PC-9 (cell line): ENCODE measurements at regions not wholly inside any gene's neighbourhood (a gene's known extent, or its start where the extent isn't known, plus 50 kb on each side); places are given as distances from the start of the nearest gene placed in this dataset.

Source experiments
- BruUV-seq: library from RNA; stranded (reverse); fragments of 400-500 nt; replicated peaks from 2 replicates; lab custom pipeline; 2021; lab: Mats Ljungman, UMichigan
- CTCF ChIA-PET: fragments of 300-600 bp; sonication (Branson Sonifier 250); formaldehyde crosslinking; loops from one replicate; lab custom pipeline; 2022; ENCODE audit warnings: antibody characterized with exemption; lab: Charles Lee
- POLR2A ChIA-PET: fragments of 300-600 bp; sonication (Branson Sonifier 250); formaldehyde crosslinking; loops from one replicate; lab custom pipeline; 2022; ENCODE audit warnings: antibody characterized with exemption; ENCODE audit not compliant: unreplicated experiment; lab: Charles Lee
- DNase-seq, 2 experiments: peaks; one replicate each; pipeline versions ENCODE4 v3.0.0 to v3.0.0-alpha.2; 2015 to 2022; ENCODE audit warnings: mixed read lengths in 1 of 2
- H2AFZ ChIP-seq: fragments of 200-600 bp; sonication (generic); 2 replicates; pipeline ENCODE4 v1.8.1; 2017; ENCODE audit warnings: antibody characterized with exemption
- H3F3A ChIP-seq: fragments of 200-600 bp; sonication (generic); 2 replicates; pipeline ENCODE4 v1.8.1; 2017; ENCODE audit warnings: antibody characterized with exemption, mild to moderate bottlenecking, low read depth; ENCODE audit not compliant: insufficient read depth
- H3K27ac ChIP-seq: fragments of 200-600 bp; sonication (generic); 2 replicates; pipeline ENCODE4 v1.6.1; 2016; ENCODE audit warnings: mixed run types
- H3K27me3 ChIP-seq: fragments of 200-600 bp; sonication (generic); 2 replicates; pipeline ENCODE4 v1.6.1; 2016; ENCODE audit warnings: low read depth, mixed run types; ENCODE audit not compliant: insufficient read depth
- H3K36me3 ChIP-seq: fragments of 200-600 bp; sonication (generic); 2 replicates; pipeline ENCODE4 v1.6.1; 2016; ENCODE audit warnings: low read depth, mixed run types
- H3K4me1 ChIP-seq: fragments of 200-600 bp; sonication (generic); replicated peaks from 2 replicates; pipeline ENCODE4 v1.6.1; 2016; ENCODE audit warnings: mixed run types; ENCODE audit not compliant: insufficient read depth
- H3K4me2 ChIP-seq: fragments of 200-600 bp; sonication (generic); 2 replicates; pipeline ENCODE4 v1.6.1; 2017; ENCODE audit warnings: mixed run types
- H3K4me3 ChIP-seq: fragments of 200-600 bp; sonication (generic); 2 replicates; pipeline ENCODE4 v1.6.1; 2016; ENCODE audit warnings: mixed run types
- H3K79me2 ChIP-seq: fragments of 200-600 bp; sonication (generic); 2 replicates; pipeline ENCODE4 v1.6.1; 2017; ENCODE audit warnings: low read depth, mixed run types
- H3K9me2 ChIP-seq: fragments of 200-600 bp; sonication (generic); 2 replicates; pipeline ENCODE4 v1.8.1; 2017; ENCODE audit warnings: mild to moderate bottlenecking; ENCODE audit not compliant: insufficient read depth
- H3K9me3 ChIP-seq: fragments of 200-600 bp; sonication (generic); 2 replicates; pipeline ENCODE4 v1.8.1; 2016; ENCODE audit warnings: low read depth; ENCODE audit not compliant: insufficient read depth
- H4K20me1 ChIP-seq: fragments of 200-600 bp; sonication (generic); 2 replicates; pipeline ENCODE4 v1.8.1; 2017; ENCODE audit not compliant: insufficient read depth
- CTCF ChIP-seq: fragments of 200-600 bp; sonication (generic); conservative IDR thresholded peaks from 2 replicates; pipeline ENCODE4 v1.6.1; 2017; ENCODE audit warnings: mixed run types, antibody characterized with exemption, mild to moderate bottlenecking, moderate library complexity
- EZH2 ChIP-seq: fragments of 200-600 bp; sonication (generic); IDR thresholded peaks from 2 replicates; pipeline ENCODE4 v1.8.0; 2017; ENCODE audit warnings: antibody characterized with exemption, low read depth
- intact Hi-C: fragments of 100-400 bp; cut with micrococcal nuclease; formaldehyde crosslinking; loops from one replicate; pipeline ENCODE4 v1.10.0; 2022; ENCODE audit not compliant: unreplicated experiment

DNA sequence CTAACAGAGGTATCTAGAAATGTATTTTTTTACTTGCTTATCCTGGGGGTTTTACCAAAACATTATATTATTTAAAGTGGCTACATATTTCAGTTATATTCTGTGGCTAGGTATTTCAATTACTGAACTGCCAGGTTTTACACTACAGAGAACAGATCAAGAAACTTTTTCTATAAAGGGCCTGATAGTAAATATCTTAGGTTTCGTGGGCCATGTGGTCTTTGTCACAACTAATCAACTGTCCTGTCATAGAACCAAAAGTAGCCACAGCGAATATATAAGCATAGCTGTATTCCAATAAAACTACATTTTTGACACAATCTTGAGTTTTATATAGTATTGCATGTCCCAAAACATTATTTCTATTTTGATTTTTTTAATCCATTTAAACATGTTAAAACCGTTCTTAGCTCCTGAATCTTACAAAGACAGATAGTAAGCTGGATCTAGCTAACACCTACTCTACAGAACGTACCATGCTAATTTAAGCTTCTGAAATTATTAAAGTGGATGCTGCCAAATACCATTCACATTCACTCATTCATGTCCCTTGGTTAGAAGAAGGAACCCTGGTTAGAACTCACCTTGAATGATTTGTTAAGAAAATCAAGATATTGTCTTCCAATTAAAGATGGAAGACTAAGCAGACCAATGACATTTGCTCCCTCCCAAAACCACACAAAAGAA is 118.2 kb upstream of the TGFBR2 start:
- BruUV-seq, result no TSS peak

GRCh38 chr3:30492322-30493192 is 113.8 kb upstream of the TGFBR2 start:
- ChIA-PET POLR2A (no interaction called here), CTCF (interaction anchor here (0.5 kb wide), 1 partner anchor 294 kb away, joined by 3 read pairs; no protein-coding TSS in a partner anchor)
- no peaks in the 10 kb centered on the region for H3K27me3 ChIP-seq
- BruUV-seq, result no TSS peak
- no peak overlapping the region for H2AFZ ChIP-seq
- H3K9me2 ChIP-seq, result no peaks in the 10 kb centered on the region
- H4K20me1 ChIP-seq, result no peaks in the 10 kb centered on the region
- intact Hi-C loops, result no loop called here
- H3K36me3 ChIP-seq, result no peaks in the 10 kb centered on the region
- no peaks in the 10 kb centered on the region; the same call in 1 of the 2 replicates for H3K4me1 ChIP-seq
- no peak overlapping the region for H3K4me2 ChIP-seq
- DNase-seq, result peak in 1 of 2 experiments; percentile 72
- no peaks in the 10 kb centered on the region for H3K79me2 ChIP-seq
- TF ChIP-seq CTCF, result no peak
- TF ChIP-seq EZH2, result no peak
- no peaks in the 10 kb centered on the region for H3F3A ChIP-seq
- peaks cover 5% of the 10 kb centered on the region; the same call in 1 of the 2 replicates for H3K9me3 ChIP-seq
- H3K27ac ChIP-seq, result no peak overlapping the region
- H3K4me3 ChIP-seq, result no peak overlapping the region

More for the DNA sequence above, 118.2 kb upstream of the TGFBR2 start:
- H3K4me2 ChIP-seq, result no peak overlapping the region
- DNase-seq, result no peak
- no peaks in the 10 kb centered on the region for H3F3A ChIP-seq
- H3K79me2 ChIP-seq, result no peaks in the 10 kb centered on the region
- H3K9me2 ChIP-seq, result no peaks in the 10 kb centered on the region
- H2AFZ ChIP-seq, result no peak overlapping the region
- no peak overlapping the region for H3K27ac ChIP-seq
- TF ChIP-seq CTCF (no peak), EZH2 (no peak)
- intact Hi-C loops, result no loop called here
- ChIA-PET POLR2A (no interaction called here), CTCF (no interaction called here)
- no peaks in the 10 kb centered on the region for H3K27me3 ChIP-seq
- peaks cover 5% of the 10 kb centered on the region; the same call in 1 of the 2 replicates for H3K9me3 ChIP-seq
- H3K4me1 ChIP-seq, result no peaks in the 10 kb centered on the region; the same call in 1 of the 2 replicates
- no peak overlapping the region for H3K4me3 ChIP-seq
- H3K36me3 ChIP-seq, result no peaks in the 10 kb centered on the region
- H4K20me1 ChIP-seq, result no peaks in the 10 kb centered on the region

DNA sequence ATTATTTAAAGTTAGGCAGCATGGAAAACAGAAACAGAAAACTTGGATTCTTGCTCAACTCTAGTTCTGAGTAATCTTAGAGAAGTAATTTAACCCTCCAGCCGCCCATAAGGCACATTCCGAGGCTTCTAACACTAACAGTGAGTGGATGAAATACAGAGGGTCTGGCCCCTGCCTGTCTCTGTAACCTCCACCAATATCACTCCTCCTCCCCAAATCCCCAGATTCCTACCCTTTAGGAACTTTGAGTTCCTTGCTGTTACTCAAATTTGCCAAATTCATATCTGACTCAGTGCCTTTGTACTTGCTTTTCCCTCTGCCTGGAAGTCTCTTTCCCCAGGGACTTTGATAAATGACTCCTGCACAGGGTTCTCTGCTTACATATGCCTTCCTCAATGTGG is 112.5 kb upstream of the TGFBR2 start:
- Histone ChIP-seq H3K27me3 (no peaks in the 10 kb centered on the region), H3K4me2 (no peak overlapping the region), H3K27ac (no peak overlapping the region), H3K4me3 (no peak overlapping the region), H4K20me1 (no peaks in the 10 kb centered on the region), H3K4me1 (no peaks in the 10 kb centered on the region; the same call in 1 of the 2 replicates), H3K9me2 (no peaks in the 10 kb centered on the region), H3F3A (no peaks in the 10 kb centered on the region), H3K9me3 (peaks cover 5% of the 10 kb centered on the region; the same call in 1 of the 2 replicates), H3K79me2 (no peaks in the 10 kb centered on the region), H3K36me3 (no peaks in the 10 kb centered on the region), H2AFZ (no peak overlapping the region)
- DNase-seq, result no peak
- ChIA-PET CTCF (no interaction called here), POLR2A (no interaction called here)
- intact Hi-C loops, result no loop called here
- BruUV-seq, result no TSS peak
- no peak for TF ChIP-seq EZH2
- no peak for TF ChIP-seq CTCF
